Calu3 (cell line): ENCODE measurements at regions not wholly inside any gene's neighbourhood (a gene's known extent, or its start where the extent isn't known, plus 50 kb on each side); places are given as distances from the start of the nearest gene placed in this dataset.

ENCODE experiments used
- BruUV-seq: library from RNA; stranded (reverse); fragments of 400-500 nt; replicated peaks from 2 replicates; lab custom pipeline; 2021; lab: Mats Ljungman, UMichigan
- CTCF ChIA-PET: fragments of 300-600 bp; sonication (Branson Sonifier 250); formaldehyde crosslinking; loops from one replicate; lab custom pipeline; 2022; ENCODE audit warnings: antibody characterized with exemption; lab: Charles Lee
- DNase-seq: peaks from one replicate; pipeline ENCODE4 v3.0.0; 2022
- H3K27ac Mint-ChIP-seq: one replicate; pipeline ENCODE4 v1.8.0; 2022; ENCODE audit warnings: mixed read lengths; ENCODE audit not compliant: unreplicated experiment
- H3K27me3 Mint-ChIP-seq: one replicate; pipeline ENCODE4 v1.8.0; 2022; ENCODE audit warnings: mixed read lengths; ENCODE audit not compliant: unreplicated experiment
- H3K36me3 Mint-ChIP-seq: one replicate; pipeline ENCODE4 v1.8.0; 2022; ENCODE audit warnings: mild to moderate bottlenecking, moderate library complexity, mixed read lengths; ENCODE audit not compliant: insufficient read depth, unreplicated experiment
- H3K4me1 Mint-ChIP-seq: one replicate; pipeline ENCODE4 v1.8.0; 2022; ENCODE audit warnings: mild to moderate bottlenecking, low read depth, mixed read lengths; ENCODE audit not compliant: unreplicated experiment
- H3K4me3 Mint-ChIP-seq: one replicate; pipeline ENCODE4 v1.8.0; 2022; ENCODE audit warnings: mild to moderate bottlenecking, low read depth, moderate library complexity, mixed read lengths; ENCODE audit not compliant: unreplicated experiment
- H3K9me3 Mint-ChIP-seq: one replicate; pipeline ENCODE4 v1.8.0; 2022; ENCODE audit warnings: low read depth, mixed read lengths; ENCODE audit not compliant: unreplicated experiment
- CTCF ChIP-seq: fragments of 200-600 bp; IDR thresholded peaks from one replicate; pipeline ENCODE4 v1.8.0; 2022; ENCODE audit warnings: antibody characterized with exemption; ENCODE audit not compliant: unreplicated experiment
- intact Hi-C: fragments of 100-400 bp; cut with micrococcal nuclease; formaldehyde crosslinking; loops from one replicate; pipeline ENCODE4 v1.10.0; 2022; ENCODE audit not compliant: unreplicated experiment

- intact Hi-C loops: loop anchor here (10.0 kb wide), 1 partner anchor 361 kb away; no protein-coding TSS in a partner anchor
- no peaks in the 10 kb centered on the region for H3K27me3 Mint-ChIP-seq
- no peak for DNase-seq
- CTCF ChIA-PET: no interaction called here
- no TSS peak for BruUV-seq
- peaks cover 3% of the 10 kb centered on the region for H3K9me3 Mint-ChIP-seq
- H3K4me1 Mint-ChIP-seq: no peaks in the 10 kb centered on the region
- peaks cover 6% of the 10 kb centered on the region for H3K36me3 Mint-ChIP-seq
- no peak overlapping the region for H3K4me3 Mint-ChIP-seq
- H3K27ac Mint-ChIP-seq: no peak overlapping the region
- TF ChIP-seq CTCF: no peak
Observed at GRCh38 chr4:175125410-175126068, 207.4 kb downstream of the ADAM29 start.

GRCh38 chr4:175127314-175127713 lies 209.2 kb downstream of the ADAM29 start:
- H3K4me3 Mint-ChIP-seq: no peak overlapping the region
- BruUV-seq: no TSS peak
- peaks cover 6% of the 10 kb centered on the region for H3K36me3 Mint-ChIP-seq
- no peak overlapping the region for H3K27ac Mint-ChIP-seq
- TF ChIP-seq CTCF: no peak
- H3K9me3 Mint-ChIP-seq: no peaks in the 10 kb centered on the region
- no peaks in the 10 kb centered on the region for H3K4me1 Mint-ChIP-seq
- DNase-seq: no peak
- H3K27me3 Mint-ChIP-seq: no peaks in the 10 kb centered on the region
- intact Hi-C loops: loop anchor here (10.0 kb wide), 1 partner anchor 363 kb away; no protein-coding TSS in a partner anchor
- CTCF ChIA-PET: no interaction called here

GRCh38 chr4:175129797-175130196 lies 211.6 kb downstream of the ADAM29 start:
- Mint-ChIP-seq H3K36me3 (peaks cover 6% of the 10 kb centered on the region), H3K4me3 (no peak overlapping the region), H3K4me1 (no peaks in the 10 kb centered on the region), H3K9me3 (no peaks in the 10 kb centered on the region), H3K27me3 (no peaks in the 10 kb centered on the region), H3K27ac (no peak overlapping the region)
- BruUV-seq: no TSS peak
- DNase-seq: no peak
- intact Hi-C loops: loop anchor here (10.0 kb wide), 1 partner anchor 365 kb away; no protein-coding TSS in a partner anchor
- CTCF ChIA-PET: no interaction called here
- no peak for TF ChIP-seq CTCF

- no peaks in the 10 kb centered on the region for H3K36me3 Mint-ChIP-seq
- no peaks in the 10 kb centered on the region for H3K9me3 Mint-ChIP-seq
- no peak for TF ChIP-seq CTCF
- no TSS peak for BruUV-seq
- no peak for DNase-seq
- CTCF ChIA-PET: no interaction called here
- H3K4me3 Mint-ChIP-seq: no peak overlapping the region
- H3K27ac Mint-ChIP-seq: no peak overlapping the region
- intact Hi-C loops: no loop called here
- no peaks in the 10 kb centered on the region for H3K27me3 Mint-ChIP-seq
- no peaks in the 10 kb centered on the region for H3K4me1 Mint-ChIP-seq
Observed at GRCh38 chr4:175139205-175139604, 221.0 kb downstream of the ADAM29 start.
